Mucosa of descending colon (tissue), 3 donors: ENCODE measurements at regions not wholly inside any gene's neighbourhood (a gene's known extent, or its start where the extent isn't known, plus 50 kb on each side); places are given as distances from the start of the nearest gene placed in this dataset.

Experiments used
- ATAC-seq: fragments of 200-7000 bp; cut with Tn5 transposase; one replicate; pipeline ENCODE4 v1.9.1; 2020; ENCODE audit warnings: mild to moderate bottlenecking, moderate library complexity
- DNase-seq, 3 donors: peaks; one replicate each; pipeline ENCODE4 v3.0.0-alpha.2; 2020
- H3K36me3 ChIP-seq: fragments of 200-600 bp; one replicate; pipeline ENCODE4 v1.8.0; 2021; ENCODE audit warnings: low read depth, mild to moderate bottlenecking
- H3K4me1 ChIP-seq: fragments of 200-600 bp; one replicate; pipeline ENCODE4 v1.8.0; 2021; ENCODE audit warnings: low read depth, mild to moderate bottlenecking
- H3K4me3 ChIP-seq: fragments of 200-600 bp; one replicate; pipeline ENCODE4 v1.8.0; 2021; ENCODE audit warnings: mild to moderate bottlenecking
- H3K9me3 ChIP-seq: fragments of 200-600 bp; one replicate; pipeline ENCODE4 v1.8.0; 2021; ENCODE audit warnings: mild to moderate bottlenecking
- intact Hi-C, 2 donors: fragments of 100-400 bp; cut with DNase I in 1 of 2; cut with micrococcal nuclease in 1 of 2; formaldehyde crosslinking; loops; one replicate each; pipeline versions ENCODE4 v1.11.0 to v1.11.1; 2022; cut with DNase I, micrococcal nuclease
- TF ChIP-seq, protein P1 (sequence below): fragments of 200-600 bp; IDR thresholded peaks from one replicate; pipeline ENCODE4 v1.8.0; 2022; ENCODE audit warnings: antibody characterized with exemption, mild to moderate bottlenecking
- donor health status: DM: no; HTN: no; CAD: no; lungs with moderate emphysema.
- donor health status: DM: no; HTN: no; CAD: no.
- donor health status: DM: no; HTN: yes; CAD: no.

DNA sequence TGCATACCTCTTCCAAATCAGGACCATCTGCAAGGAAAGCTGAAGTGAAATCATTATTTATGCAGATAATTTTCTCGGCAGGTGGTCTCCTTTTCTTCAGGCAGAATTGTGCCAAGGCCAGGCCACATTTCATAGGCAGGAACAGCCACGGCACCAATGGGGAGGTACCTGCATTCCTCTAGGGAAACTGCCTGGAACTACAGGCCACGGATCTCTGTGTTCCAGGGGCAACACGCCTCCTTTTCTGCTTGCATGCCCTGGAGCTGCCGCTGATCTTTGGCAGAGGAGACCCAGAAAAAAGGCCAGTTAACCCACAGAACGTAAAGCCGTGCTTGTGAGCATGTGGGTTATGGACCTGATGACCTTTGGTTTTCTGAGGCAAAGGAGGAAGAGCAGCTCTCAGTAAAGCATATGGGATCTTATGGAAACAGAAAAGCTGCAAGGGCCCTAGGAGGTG, 111.2 kb upstream of the KIAA1217 start:
- H3K4me1 ChIP-seq: no peaks in the 10 kb centered on the region
- no peak overlapping the region for H3K4me3 ChIP-seq
- DNase-seq (no peak), ATAC-seq (no peak)
- TF ChIP-seq, protein P1, sequence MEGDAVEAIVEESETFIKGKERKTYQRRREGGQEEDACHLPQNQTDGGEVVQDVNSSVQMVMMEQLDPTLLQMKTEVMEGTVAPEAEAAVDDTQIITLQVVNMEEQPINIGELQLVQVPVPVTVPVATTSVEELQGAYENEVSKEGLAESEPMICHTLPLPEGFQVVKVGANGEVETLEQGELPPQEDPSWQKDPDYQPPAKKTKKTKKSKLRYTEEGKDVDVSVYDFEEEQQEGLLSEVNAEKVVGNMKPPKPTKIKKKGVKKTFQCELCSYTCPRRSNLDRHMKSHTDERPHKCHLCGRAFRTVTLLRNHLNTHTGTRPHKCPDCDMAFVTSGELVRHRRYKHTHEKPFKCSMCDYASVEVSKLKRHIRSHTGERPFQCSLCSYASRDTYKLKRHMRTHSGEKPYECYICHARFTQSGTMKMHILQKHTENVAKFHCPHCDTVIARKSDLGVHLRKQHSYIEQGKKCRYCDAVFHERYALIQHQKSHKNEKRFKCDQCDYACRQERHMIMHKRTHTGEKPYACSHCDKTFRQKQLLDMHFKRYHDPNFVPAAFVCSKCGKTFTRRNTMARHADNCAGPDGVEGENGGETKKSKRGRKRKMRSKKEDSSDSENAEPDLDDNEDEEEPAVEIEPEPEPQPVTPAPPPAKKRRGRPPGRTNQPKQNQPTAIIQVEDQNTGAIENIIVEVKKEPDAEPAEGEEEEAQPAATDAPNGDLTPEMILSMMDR: no peak
- H3K9me3 ChIP-seq: no peaks in the 10 kb centered on the region
- no peaks in the 10 kb centered on the region for H3K36me3 ChIP-seq
- intact Hi-C loops: no loop called here

DNA sequence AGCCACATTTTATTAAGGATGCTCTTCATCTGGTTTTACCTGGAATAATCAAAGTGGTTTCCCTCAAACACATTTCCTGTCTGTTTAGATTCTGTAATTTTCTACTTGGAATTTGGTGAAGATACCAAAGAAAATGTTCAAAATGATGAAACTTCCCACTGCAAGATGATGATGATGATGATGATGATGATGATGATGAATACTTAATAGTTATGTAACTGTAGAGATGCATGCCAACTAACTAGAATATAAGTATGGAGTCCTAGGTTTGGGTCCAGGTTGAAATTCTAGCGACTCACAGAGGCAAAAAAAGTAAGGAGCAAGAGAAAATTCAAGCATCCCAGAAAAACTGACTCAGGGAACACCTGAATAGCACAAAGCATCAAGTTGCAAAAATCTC, 104.0 kb upstream of the KIAA1217 start:
- Histone ChIP-seq H3K4me3 (no peak overlapping the region), H3K36me3 (no peaks in the 10 kb centered on the region), H3K9me3 (no peaks in the 10 kb centered on the region), H3K4me1 (no peaks in the 10 kb centered on the region)
- ATAC-seq (no peak), DNase-seq (no peak)
- TF ChIP-seq, protein P1: no peak
- intact Hi-C loops: no loop called here

DNA sequence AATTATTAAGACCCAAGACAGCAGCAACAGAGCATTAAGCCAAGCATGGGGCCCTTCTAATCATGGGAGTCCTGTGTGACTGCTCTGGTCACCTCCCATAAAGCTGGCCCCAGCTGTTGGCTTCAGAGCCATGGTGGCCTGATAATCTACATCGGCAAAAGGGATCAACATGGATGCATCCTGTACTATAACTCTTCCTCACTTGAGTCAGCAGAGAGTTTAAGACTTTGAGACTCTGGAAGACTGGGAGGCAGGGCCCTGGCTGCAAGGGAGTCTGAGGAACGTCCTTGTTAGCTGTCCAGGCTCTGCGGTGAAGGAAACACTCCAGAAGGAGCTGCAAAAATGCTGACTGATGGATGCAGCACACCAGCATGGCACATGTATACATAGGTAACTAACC, 95.0 kb upstream of the KIAA1217 start:
- Histone ChIP-seq H3K36me3 (no peaks in the 10 kb centered on the region), H3K4me1 (no peaks in the 10 kb centered on the region), H3K4me3 (no peak overlapping the region), H3K9me3 (no peaks in the 10 kb centered on the region)
- TF ChIP-seq, protein P1: no peak
- no peak for DNase-seq
- intact Hi-C loops: no loop called here
- ATAC-seq: no peak

DNA sequence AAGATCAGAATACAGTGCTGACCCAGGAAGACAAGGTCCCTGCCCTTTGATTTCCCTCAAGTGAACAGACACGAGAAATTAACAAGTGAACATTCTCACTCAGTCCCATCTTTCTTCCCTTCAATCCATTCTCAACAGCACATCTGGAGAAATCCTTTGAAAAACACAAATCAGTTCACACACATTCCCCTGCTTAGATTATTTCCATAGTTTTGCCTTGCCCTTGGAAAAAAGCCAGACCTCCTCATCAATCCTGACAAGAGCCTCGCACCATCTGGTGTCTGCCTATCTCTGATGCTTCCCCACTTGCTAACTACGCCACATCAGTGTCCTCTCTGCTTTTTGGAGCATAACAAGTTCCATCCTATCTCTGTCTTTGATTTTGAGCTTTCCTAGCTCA, 94.4 kb upstream of the KIAA1217 start:
- H3K4me3 ChIP-seq: no peak overlapping the region
- no peaks in the 10 kb centered on the region for H3K9me3 ChIP-seq
- no peak for DNase-seq
- TF ChIP-seq, protein P1: no peak
- no peaks in the 10 kb centered on the region for H3K4me1 ChIP-seq
- H3K36me3 ChIP-seq: no peaks in the 10 kb centered on the region
- no peak for ATAC-seq
- intact Hi-C loops: no loop called here

DNA sequence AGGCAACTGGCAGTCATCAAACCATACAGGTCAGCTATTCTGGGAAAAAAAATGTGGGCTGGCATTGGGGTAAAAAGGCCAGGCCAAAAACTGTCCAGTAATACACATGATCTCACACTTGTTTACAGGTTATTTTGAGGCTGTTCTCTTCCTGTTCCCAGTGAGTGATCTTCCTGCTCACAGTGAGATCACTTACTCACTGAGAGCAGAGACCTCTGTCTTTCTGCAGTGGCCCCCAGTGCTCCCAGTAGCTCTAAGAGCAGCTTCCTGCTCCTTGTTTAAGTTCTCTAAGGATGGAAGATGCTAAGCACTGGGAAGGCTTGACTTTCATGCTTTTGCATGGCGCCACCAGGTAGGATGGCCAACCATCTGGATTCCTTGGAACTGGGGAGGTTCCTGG, 93.5 kb upstream of the KIAA1217 start:
- no peaks in the 10 kb centered on the region for H3K9me3 ChIP-seq
- ATAC-seq (no peak), DNase-seq (no peak)
- no peaks in the 10 kb centered on the region for H3K4me1 ChIP-seq
- intact Hi-C loops: no loop called here
- no peak overlapping the region for H3K4me3 ChIP-seq
- TF ChIP-seq, protein P1: no peak
- no peaks in the 10 kb centered on the region for H3K36me3 ChIP-seq

DNA sequence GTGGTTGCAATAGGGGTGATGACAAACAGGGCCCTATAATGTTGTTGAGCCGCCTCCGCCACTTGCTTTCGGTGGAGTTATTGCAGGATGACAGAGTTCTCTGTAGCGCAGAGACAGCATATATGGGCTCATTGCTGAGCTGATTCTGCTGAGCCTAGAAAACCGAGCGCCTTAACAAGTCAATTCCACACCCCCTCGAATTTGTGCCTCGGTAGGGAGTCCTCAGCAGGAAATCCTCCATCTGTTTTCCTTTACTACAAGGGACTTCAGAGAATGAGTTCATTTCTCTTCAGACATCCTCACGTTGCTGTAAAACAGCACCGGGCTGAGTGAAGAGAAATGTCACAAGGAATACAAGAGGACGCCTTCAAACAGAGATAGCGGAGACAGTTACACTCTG, 90.7 kb upstream of the KIAA1217 start:
- Histone ChIP-seq H3K36me3 (no peaks in the 10 kb centered on the region), H3K4me1 (no peaks in the 10 kb centered on the region), H3K9me3 (no peaks in the 10 kb centered on the region), H3K4me3 (no peak overlapping the region)
- no peak for DNase-seq
- intact Hi-C loops: no loop called here
- no peak for ATAC-seq
- TF ChIP-seq, protein P1: no peak
